Fibroblast of the conjunctiva (primary cell): ENCODE measurements at regions not wholly inside any gene's neighbourhood (a gene's known extent, or its start where the extent isn't known, plus 50 kb on each side); places are given as distances from the start of the nearest gene placed in this dataset.
"Not testable (repeated sequence)": the region's sequence is repeated elsewhere in the genome, so short reads cannot be mapped to it uniquely, and the experiment has no call there.

Source experiments
- DNase-seq: peaks from one replicate; pipeline ENCODE4 v3.0.0-alpha.2; 2010; ENCODE audit warnings: low read depth

- no peak for DNase-seq
These were observed 1062.8 kb downstream of the UQCRFS1 start for GRCh38 chr19:28150129-28150528.

GRCh38 chr19:28148554-28148953 is 1064.4 kb downstream of the UQCRFS1 start:
- DNase-seq: no peak

GRCh38 chr19:28142258-28142657 is 1070.7 kb downstream of the UQCRFS1 start:
- DNase-seq: no peak

- DNase-seq: no peak
These were observed 1072.8 kb downstream of the UQCRFS1 start for GRCh38 chr19:28140201-28140600.

- no peak for DNase-seq
These were observed 1075.2 kb downstream of the UQCRFS1 start for GRCh38 chr19:28137772-28138171.

GRCh38 chr19:28136796-28137195 is 1076.2 kb downstream of the UQCRFS1 start:
- DNase-seq: no peak

GRCh38 chr19:28135825-28136224 is 1077.1 kb downstream of the UQCRFS1 start:
- no peak for DNase-seq

- DNase-seq: no peak
These were observed 1078.6 kb downstream of the UQCRFS1 start for GRCh38 chr19:28134311-28134710.

GRCh38 chr19:28130881-28131280 is 1082.1 kb downstream of the UQCRFS1 start:
- not testable (repeated sequence) for DNase-seq

- DNase-seq: no peak
These were observed 1082.9 kb downstream of the UQCRFS1 start for GRCh38 chr19:28130066-28130511.

GRCh38 chr19:28128341-28128740 is 1084.6 kb downstream of the UQCRFS1 start:
- no peak for DNase-seq

GRCh38 chr19:28126135-28126898 is 1086.6 kb downstream of the UQCRFS1 start:
- DNase-seq: no peak

- no peak for DNase-seq
These were observed 1090.2 kb downstream of the UQCRFS1 start for GRCh38 chr19:28122734-28123133.

GRCh38 chr19:28118235-28118634 is 1094.7 kb downstream of the UQCRFS1 start:
- no peak for DNase-seq

GRCh38 chr19:28117143-28117542 is 1095.8 kb downstream of the UQCRFS1 start:
- no peak for DNase-seq

GRCh38 chr19:28116379-28116778 is 1096.6 kb downstream of the UQCRFS1 start:
- DNase-seq: not testable (repeated sequence)

GRCh38 chr19:28103921-28104320 is 1109.0 kb downstream of the UQCRFS1 start:
- DNase-seq: no peak

- not testable (repeated sequence) for DNase-seq
These were observed 1128.2 kb downstream of the UQCRFS1 start for GRCh38 chr19:28084659-28085157.

- no peak for DNase-seq
These were observed 1136.3 kb downstream of the UQCRFS1 start for GRCh38 chr19:28076628-28077027.

GRCh38 chr19:28075229-28075628 is 1137.7 kb downstream of the UQCRFS1 start:
- DNase-seq: no peak

- DNase-seq: no peak
These were observed 1138.2 kb downstream of the UQCRFS1 start for GRCh38 chr19:28074773-28075172.

- no peak for DNase-seq
These were observed 1145.1 kb downstream of the UQCRFS1 start for GRCh38 chr19:28067882-28068281.

GRCh38 chr19:28066988-28067387 is 1146.0 kb downstream of the UQCRFS1 start:
- DNase-seq: no peak

- no peak for DNase-seq
These were observed 1146.8 kb downstream of the UQCRFS1 start for GRCh38 chr19:28066161-28066560.
